Naive thymus-derived CD4-positive, alpha-beta T cell (primary cell): ENCODE measurements at regions not wholly inside any gene's neighbourhood (a gene's known extent, or its start where the extent isn't known, plus 50 kb on each side); places are given as distances from the start of the nearest gene placed in this dataset.
A peak's percentile ranks its signal among the peaks of the same experiment; 100 is the strongest.

Source experiments
- ATAC-seq: fragments of 150-1000 bp; cut with Tn5 transposase; 2 replicates; pipeline ENCODE4 v1.10.0; 2021; ENCODE audit warnings: mild to moderate bottlenecking, moderate library complexity
- CTCF ChIA-PET: fragments of 350-600 bp; sonication (Branson Sonifier 250); formaldehyde crosslinking; loops from one replicate; lab custom pipeline; 2021; ENCODE audit warnings: antibody characterized with exemption; lab: Charles Lee
- POLR2A ChIA-PET: fragments of 350-600 bp; sonication (Branson Sonifier 250); formaldehyde crosslinking; loops from one replicate; lab custom pipeline; 2021; ENCODE audit warnings: antibody characterized with exemption, inconsistent platforms; lab: Charles Lee
- DNase-seq, 9 donors: peaks; one replicate each; pipeline versions ENCODE4 v3.0.0 to v3.0.0-alpha.2; 2020 to 2022; ENCODE audit warnings: mixed read lengths in 1 of 9
- H3K27ac ChIP-seq: one replicate; pipeline ENCODE4 v1.7.0; 2013; ENCODE audit warnings: mild to moderate bottlenecking, low read depth, low read length, moderate library complexity
- H3K27me3 ChIP-seq, 2 donors: one replicate each; pipeline ENCODE4 v1.7.0; 2013; ENCODE audit warnings: low read length in 2 of 2, mild to moderate bottlenecking in 2 of 2, moderate library complexity in 2 of 2; ENCODE audit not compliant: control insufficient read depth in 2 of 2, insufficient read depth in 2 of 2
- H3K36me3 ChIP-seq, 3 experiments: 1 replicate in 2 of 3; 2 replicates in 1 of 3; pipeline ENCODE4 v1.7.0; 2013; ENCODE audit warnings: low read length in 3 of 3, mild to moderate bottlenecking in 3 of 3, moderate library complexity in 1 of 3; ENCODE audit not compliant: insufficient read depth in 3 of 3, control insufficient read depth in 2 of 3
- H3K4me1 ChIP-seq, 2 donors: one replicate each; pipeline ENCODE4 v1.7.0; 2013; ENCODE audit warnings: low read length in 2 of 2, mild to moderate bottlenecking in 2 of 2, moderate library complexity in 1 of 2; ENCODE audit not compliant: control insufficient read depth in 2 of 2, insufficient read depth in 2 of 2
- H3K4me3 ChIP-seq: 2 replicates; pipeline ENCODE4 v1.7.0; 2013; ENCODE audit warnings: mild to moderate bottlenecking, low read length
- H3K9me3 ChIP-seq, 3 experiments: 1 replicate in 2 of 3; 2 replicates in 1 of 3; pipeline ENCODE4 v1.7.0; 2013; ENCODE audit warnings: low read length in 3 of 3; ENCODE audit not compliant: control insufficient read depth in 2 of 3
- H3K27ac Mint-ChIP-seq, 9 donors: one replicate each; pipeline ENCODE4 v1.8.0; 2020 to 2022; ENCODE audit warnings: mixed read lengths in 9 of 9, mild to moderate bottlenecking in 8 of 9, moderate library complexity in 5 of 9, inconsistent platforms in 2 of 9
- H3K27me3 Mint-ChIP-seq, 5 donors: one replicate each; pipeline ENCODE4 v1.8.0; 2021 to 2022; ENCODE audit warnings: mixed read lengths in 5 of 5, mild to moderate bottlenecking in 1 of 5
- H3K36me3 Mint-ChIP-seq, 5 donors: one replicate each; pipeline ENCODE4 v1.8.0; 2020 to 2022; ENCODE audit warnings: mixed read lengths in 5 of 5, mild to moderate bottlenecking in 3 of 5, inconsistent platforms in 1 of 5
- H3K4me1 Mint-ChIP-seq, 7 donors: one replicate each; pipeline ENCODE4 v1.8.0; 2020 to 2022; ENCODE audit warnings: mixed read lengths in 7 of 7, mild to moderate bottlenecking in 3 of 7, inconsistent platforms in 1 of 7
- H3K4me3 Mint-ChIP-seq, 10 donors: one replicate each; pipeline ENCODE4 v1.8.0; 2020 to 2022; ENCODE audit warnings: mild to moderate bottlenecking in 10 of 10, mixed read lengths in 10 of 10, moderate library complexity in 6 of 10, inconsistent platforms in 2 of 10
- H3K9me3 Mint-ChIP-seq, 11 donors: one replicate each; pipeline ENCODE4 v1.8.0; 2020 to 2022; ENCODE audit warnings: mixed read lengths in 11 of 11, mild to moderate bottlenecking in 4 of 11, inconsistent platforms in 1 of 11, moderate library complexity in 1 of 11
- intact Hi-C, 2 donors: fragments of 100-400 bp; cut with micrococcal nuclease; formaldehyde crosslinking; loops; one replicate each; pipeline ENCODE4 v1.15.1; 2023

DNA sequence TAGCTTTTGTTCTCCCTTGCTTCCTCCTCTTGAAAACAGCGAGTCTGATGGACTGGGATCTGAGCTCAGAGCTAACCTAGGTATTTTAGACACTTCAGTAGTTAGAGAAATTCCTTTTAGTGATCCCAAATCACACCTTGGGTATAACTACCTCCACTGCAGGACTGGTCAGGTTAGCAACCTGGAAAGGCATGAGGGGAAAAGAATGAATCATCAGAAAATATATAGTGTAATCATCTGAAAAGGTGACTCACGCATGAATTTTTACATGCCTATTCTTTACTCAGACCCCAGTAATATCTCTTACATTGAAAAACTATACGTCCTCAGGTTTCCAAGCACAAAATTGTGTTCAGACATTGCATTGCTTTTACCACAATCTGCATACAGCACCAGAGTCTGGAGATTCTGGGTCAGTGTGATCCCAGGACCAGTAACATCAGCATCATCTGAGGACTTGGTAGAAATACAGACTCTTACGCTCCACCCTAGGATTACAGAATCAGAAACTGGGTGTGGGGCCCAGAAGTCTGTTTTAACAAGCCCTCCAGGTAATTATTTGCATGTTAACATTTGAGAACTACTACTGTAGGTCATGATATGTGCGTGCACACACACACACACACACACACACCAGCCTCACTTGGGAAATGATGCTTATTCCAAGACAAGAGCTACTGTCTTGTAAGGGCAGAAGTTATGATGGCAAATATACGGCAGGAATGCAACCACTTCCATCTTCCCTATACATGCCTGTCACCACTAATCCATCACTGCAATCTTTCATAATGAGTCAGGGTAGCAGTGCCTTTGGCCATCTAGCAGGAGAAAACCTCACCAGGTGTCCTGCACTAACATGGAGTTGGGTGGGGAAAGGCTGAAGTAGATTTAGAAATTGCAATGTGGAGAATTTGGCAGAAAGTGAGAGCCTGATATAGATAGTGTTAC, 271.6 kb upstream of the MAP3K1 start:
- DNase-seq (no peak), ATAC-seq (no peak)
- no peaks in the 10 kb centered on the region for H3K36me3 ChIP-seq
- no peaks in the 10 kb centered on the region for H3K27me3 ChIP-seq
- ChIA-PET POLR2A (no interaction called here), CTCF (no interaction called here)
- H3K4me3 ChIP-seq = no peak overlapping the region
- no peaks in the 10 kb centered on the region for H3K9me3 ChIP-seq
- Mint-ChIP-seq H3K4me1 (peaks cover 5 to 15% (median 11%) of the 10 kb centered on the region in 7 donors), H3K4me3 (no peak overlapping the region), H3K27me3 (peaks cover 0 to 3% (median 0%) of the 10 kb centered on the region in 5 donors), H3K27ac (no peak overlapping the region), H3K9me3 (peaks cover 0 to 9% (median 0%) of the 10 kb centered on the region in 11 donors), H3K36me3 (peaks cover 0 to 2% (median 0%) of the 10 kb centered on the region in 5 donors)
- intact Hi-C loops = no loop called here
- no peak overlapping the region for H3K27ac ChIP-seq
- H3K4me1 ChIP-seq = peaks cover 0 to 12% of the 10 kb centered on the region in 2 donors

DNA sequence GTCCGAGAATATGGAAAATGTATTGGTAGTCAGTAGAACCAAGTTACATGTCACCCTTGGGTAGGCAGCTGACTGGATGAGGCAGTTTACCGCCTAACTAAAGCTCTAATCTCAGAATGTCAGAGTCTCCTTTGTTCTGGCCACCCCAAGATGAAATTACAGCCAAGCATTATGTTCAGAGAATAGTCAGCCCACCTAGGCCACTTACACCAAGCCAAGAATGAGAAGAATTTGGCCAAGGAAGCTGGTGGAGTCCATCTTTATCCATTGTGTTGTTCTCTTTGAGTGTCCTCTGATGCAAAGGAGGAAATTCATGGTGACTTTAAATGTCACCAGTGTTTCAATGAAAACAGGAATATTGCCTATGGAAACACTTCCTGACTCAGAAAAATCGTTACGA, 275.1 kb upstream of the MAP3K1 start:
- intact Hi-C loops = no loop called here
- peaks cover 0 to 9% (median 0%) of the 10 kb centered on the region in 11 donors for H3K9me3 Mint-ChIP-seq
- H3K4me3 Mint-ChIP-seq = no peak overlapping the region
- H3K4me1 Mint-ChIP-seq = peaks cover 8 to 19% (median 11%) of the 10 kb centered on the region in 7 donors
- CTCF ChIA-PET = no interaction called here
- H3K27me3 Mint-ChIP-seq = peaks cover 0 to 3% (median 0%) of the 10 kb centered on the region in 5 donors
- no peak overlapping the region for H3K27ac Mint-ChIP-seq
- peaks cover 0 to 2% (median 0%) of the 10 kb centered on the region in 5 donors for H3K36me3 Mint-ChIP-seq
- Histone ChIP-seq H3K27ac (no peak overlapping the region), H3K4me3 (no peak overlapping the region), H3K27me3 (no peaks in the 10 kb centered on the region), H3K4me1 (peaks cover 0 to 12% of the 10 kb centered on the region in 2 donors), H3K9me3 (no peaks in the 10 kb centered on the region), H3K36me3 (no peaks in the 10 kb centered on the region)
- ATAC-seq (no peak), DNase-seq (no peak)
- POLR2A ChIA-PET = interaction anchor here (0.5 kb wide), 1 partner anchor 62 kb away, joined by 3 read pairs; no protein-coding TSS in a partner anchor

DNA sequence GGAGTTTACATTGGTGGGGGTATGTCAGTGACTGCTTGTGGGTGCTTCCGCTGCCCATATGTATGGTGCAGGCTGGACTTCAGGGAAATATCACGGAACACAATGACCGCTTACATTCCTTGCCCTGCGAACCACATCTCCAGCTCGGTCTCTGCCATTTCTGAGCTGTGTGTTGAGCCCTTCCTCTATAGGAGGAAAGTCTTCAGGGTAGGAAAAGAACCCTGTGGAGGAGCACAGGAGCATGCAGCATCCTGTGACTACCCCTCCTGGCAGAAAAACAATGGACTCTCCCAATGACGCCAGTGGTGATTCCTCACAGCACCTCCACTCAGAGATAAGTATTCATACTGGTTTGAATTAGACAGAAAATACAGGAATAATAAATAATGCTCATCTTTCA, 276.8 kb upstream of the MAP3K1 start:
- ChIA-PET POLR2A (no interaction called here), CTCF (interaction anchor here (1.0 kb wide), 1 partner anchor 58 kb away, joined by 3 read pairs; no protein-coding TSS in a partner anchor)
- Mint-ChIP-seq H3K36me3 (peaks cover 0 to 2% (median 0%) of the 10 kb centered on the region in 5 donors), H3K27me3 (peaks cover 0 to 3% (median 0%) of the 10 kb centered on the region in 5 donors), H3K4me3 (no peak overlapping the region), H3K9me3 (peaks cover 0 to 9% (median 0%) of the 10 kb centered on the region in 11 donors), H3K4me1 (peaks cover 9 to 35% (median 18%) of the 10 kb centered on the region in 7 donors), H3K27ac (no peak overlapping the region)
- no peak for ATAC-seq
- no peaks in the 10 kb centered on the region for H3K9me3 ChIP-seq
- no peak overlapping the region for H3K4me3 ChIP-seq
- intact Hi-C loops = no loop called here
- H3K36me3 ChIP-seq = no peaks in the 10 kb centered on the region
- H3K27me3 ChIP-seq = no peaks in the 10 kb centered on the region
- DNase-seq = no peak
- H3K27ac ChIP-seq = no peak overlapping the region
- H3K4me1 ChIP-seq = peaks cover 0 to 22% of the 10 kb centered on the region in 2 donors

DNA sequence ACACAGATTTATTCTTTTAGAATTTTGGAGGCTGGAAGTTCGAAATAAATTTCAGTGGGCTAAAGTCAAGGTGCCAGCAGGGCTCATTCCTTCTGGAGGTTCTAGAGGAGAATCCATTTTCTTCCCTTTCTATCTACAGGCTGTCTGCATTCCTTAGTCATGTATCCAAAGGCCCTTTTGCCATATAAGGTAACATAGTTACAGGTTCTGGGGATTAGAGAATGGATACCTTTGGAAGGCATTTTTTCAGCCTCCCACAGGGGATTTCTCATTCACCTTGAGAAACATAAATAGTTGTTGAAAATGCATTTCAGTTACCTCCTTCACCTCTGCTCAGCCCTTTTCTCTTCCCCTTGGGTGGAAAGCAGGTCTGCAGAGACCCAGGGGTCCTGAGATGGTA, 280.0 kb upstream of the MAP3K1 start:
- ChIA-PET CTCF (no interaction called here), POLR2A (no interaction called here)
- Mint-ChIP-seq H3K27ac (no peak overlapping the region), H3K36me3 (peaks cover 0 to 5% (median 0%) of the 10 kb centered on the region in 5 donors), H3K27me3 (no peaks in the 10 kb centered on the region), H3K9me3 (peaks cover 0 to 6% (median 0%) of the 10 kb centered on the region in 11 donors), H3K4me3 (no peak overlapping the region), H3K4me1 (peaks cover 10 to 39% (median 26%) of the 10 kb centered on the region in 7 donors)
- Histone ChIP-seq H3K27ac (no peak overlapping the region), H3K4me1 (peaks cover 0 to 12% of the 10 kb centered on the region in 2 donors), H3K4me3 (no peak overlapping the region), H3K36me3 (no peaks in the 10 kb centered on the region), H3K9me3 (no peaks in the 10 kb centered on the region), H3K27me3 (no peaks in the 10 kb centered on the region)
- ATAC-seq (no peak), DNase-seq (no peak)
- intact Hi-C loops = no loop called here

DNA sequence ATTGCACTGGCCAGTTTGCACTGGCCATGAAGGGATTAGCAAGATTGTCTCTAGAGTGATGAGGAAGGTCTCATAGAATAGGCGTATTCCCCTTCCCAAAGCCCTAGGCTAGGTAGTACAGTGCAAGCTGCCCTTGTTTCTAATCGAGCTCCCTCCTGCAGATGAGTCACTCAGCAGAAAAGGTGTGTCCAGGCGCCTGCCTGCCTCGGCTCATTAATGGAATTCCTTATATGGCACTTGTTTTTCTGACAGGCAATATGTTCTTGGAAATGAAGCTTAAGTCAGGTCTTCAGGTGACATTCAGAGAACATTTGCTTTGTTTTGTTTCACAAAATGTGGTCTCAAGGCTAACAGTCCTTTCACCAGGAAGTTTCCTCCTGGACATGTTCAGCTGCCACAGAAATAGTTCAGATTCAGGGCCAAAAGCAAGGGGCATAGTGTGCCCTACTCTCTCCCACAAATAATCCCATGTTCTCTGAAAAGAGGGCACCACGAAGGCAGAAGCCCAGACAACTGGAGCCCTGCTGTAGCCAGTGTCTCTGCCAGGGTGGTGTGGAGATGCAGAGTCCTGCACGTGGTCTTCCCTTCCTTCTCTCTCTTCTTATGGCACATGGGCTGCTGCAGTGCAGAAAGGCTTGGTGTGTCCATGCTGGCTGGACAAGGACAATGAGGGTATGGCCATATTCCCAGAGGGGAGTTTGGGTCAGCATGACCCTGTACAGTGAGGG, 281.1 kb upstream of the MAP3K1 start:
- Histone ChIP-seq H3K9me3 (no peaks in the 10 kb centered on the region), H3K27ac (no peak overlapping the region), H3K4me3 (no peak overlapping the region), H3K36me3 (no peaks in the 10 kb centered on the region), H3K27me3 (no peaks in the 10 kb centered on the region), H3K4me1 (peaks cover 0 to 12% of the 10 kb centered on the region in 2 donors)
- Mint-ChIP-seq H3K36me3 (peaks cover 0 to 5% (median 0%) of the 10 kb centered on the region in 5 donors), H3K9me3 (peaks cover 0 to 6% (median 0%) of the 10 kb centered on the region in 11 donors), H3K4me3 (peak overlapping the region in 3 of 10 donors; percentile 12 to 36 (median 26)), H3K4me1 (peaks cover 10 to 39% (median 26%) of the 10 kb centered on the region in 7 donors), H3K27me3 (no peaks in the 10 kb centered on the region), H3K27ac (peak overlapping the region in 4 of 9 donors; percentile 59 to 78 (median 69))
- no peak for ATAC-seq
- DNase-seq = peak in 2 of 9 donors; percentile 13 to 32
- intact Hi-C loops = loop anchor here in 1 of 2 donors (5.0 kb wide), 1 partner anchor 42 kb away; no protein-coding TSS in a partner anchor
- ChIA-PET CTCF (interaction anchor here (1.2 kb wide), 1 partner anchor 22 kb away, joined by 3 read pairs; no protein-coding TSS in a partner anchor), POLR2A (interaction anchor here (0.6 to 1.5 kb wide), 3 partner anchors 38 to 304 kb away, joined by 3 to 4 read pairs (median 3); no protein-coding TSS in a partner anchor)

DNA sequence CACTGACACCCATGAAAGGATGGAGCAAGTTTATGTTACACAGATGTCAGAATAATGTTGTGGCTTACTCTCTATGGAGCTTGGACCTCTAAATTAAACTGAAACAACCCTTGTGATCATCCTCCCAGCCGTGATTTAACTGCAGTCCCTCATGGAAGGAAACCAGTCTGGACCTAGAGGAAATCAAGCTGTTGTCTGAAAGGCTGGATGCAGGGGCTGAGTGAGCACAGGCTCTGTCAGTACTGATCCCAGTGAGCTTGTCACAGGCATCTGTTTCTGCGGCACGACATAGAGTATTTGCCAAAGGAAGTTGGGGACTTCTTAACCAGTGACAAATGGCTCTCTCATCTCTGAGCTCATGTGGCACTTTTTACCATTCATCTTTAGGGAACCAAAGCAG, 282.9 kb upstream of the MAP3K1 start:
- POLR2A ChIA-PET = interaction anchor here (0.7 to 1.0 kb wide), 4 partner anchors 31 to 96 kb away, joined by 3 to 4 read pairs (median 3); no protein-coding TSS in a partner anchor
- Mint-ChIP-seq H3K4me3 (peak overlapping the region in 1 of 10 donors; percentile 10), H3K36me3 (peaks cover 0 to 5% (median 0%) of the 10 kb centered on the region in 5 donors), H3K4me1 (peaks cover 8 to 40% (median 26%) of the 10 kb centered on the region in 7 donors), H3K27me3 (no peaks in the 10 kb centered on the region), H3K9me3 (peaks cover 0 to 4% (median 0%) of the 10 kb centered on the region in 11 donors), H3K27ac (peak overlapping the region in 1 of 9 donors; percentile 34)
- intact Hi-C loops = loop anchor here in 1 of 2 donors (5.0 kb wide), 1 partner anchor 40 kb away; no protein-coding TSS in a partner anchor
- H3K4me3 ChIP-seq = no peak overlapping the region
- H3K36me3 ChIP-seq = no peaks in the 10 kb centered on the region
- no peak for ATAC-seq
- DNase-seq = peak in 3 of 9 donors; percentile 4 to 31 (median 9)
- no peaks in the 10 kb centered on the region for H3K9me3 ChIP-seq
- H3K4me1 ChIP-seq = peaks cover 0 to 12% of the 10 kb centered on the region in 2 donors
- CTCF ChIA-PET = interaction anchor here (0.6 to 0.7 kb wide), 2 partner anchors 53 to 138 kb away, joined by 4 to 5 read pairs; no protein-coding TSS in a partner anchor
- no peak overlapping the region for H3K27ac ChIP-seq
- H3K27me3 ChIP-seq = no peaks in the 10 kb centered on the region
